Activated CD8-positive, alpha-beta memory T cell treated with anti-CD3 and anti-CD28 coated beads, Interleukin-2, amount 10 ng/mL, durations not matched to agents 7 days and 5 days (primary cell): ENCODE measurements at regions not wholly inside any gene's neighbourhood (a gene's known extent, or its start where the extent isn't known, plus 50 kb on each side); places are given as distances from the start of the nearest gene placed in this dataset.
"Not testable (repeated sequence)": the region's sequence is repeated elsewhere in the genome, so short reads cannot be mapped to it uniquely, and the experiment has no call there.

ENCODE experiments used
- ATAC-seq: fragments of 150-1000 bp; cut with Tn5 transposase; one replicate; pipeline ENCODE4 v1.10.0; 2021; ENCODE audit warnings: moderate library complexity
- CTCF ChIA-PET: fragments of 350-600 bp; sonication (Branson Sonifier 250); formaldehyde crosslinking; loops from one replicate; lab custom pipeline; 2021; ENCODE audit warnings: antibody characterized with exemption; lab: Charles Lee
- DNase-seq: peaks from one replicate; pipeline ENCODE4 v3.0.0-alpha.2; 2020
- H3K27ac Mint-ChIP-seq: one replicate; pipeline ENCODE4 v1.8.0; 2021; ENCODE audit warnings: mild to moderate bottlenecking, mixed read lengths
- H3K27me3 Mint-ChIP-seq: one replicate; pipeline ENCODE4 v1.8.0; 2021; ENCODE audit warnings: mixed read lengths
- H3K36me3 Mint-ChIP-seq: one replicate; pipeline ENCODE4 v1.8.0; 2021; ENCODE audit warnings: mild to moderate bottlenecking, mixed read lengths
- H3K4me1 Mint-ChIP-seq: one replicate; pipeline ENCODE4 v1.8.0; 2021; ENCODE audit warnings: mixed read lengths
- H3K4me3 Mint-ChIP-seq: one replicate; pipeline ENCODE4 v1.8.0; 2021; ENCODE audit warnings: mild to moderate bottlenecking, moderate library complexity, mixed read lengths
- H3K9me3 Mint-ChIP-seq: one replicate; pipeline ENCODE4 v1.8.0; 2022; ENCODE audit warnings: low read depth, mixed read lengths

DNA sequence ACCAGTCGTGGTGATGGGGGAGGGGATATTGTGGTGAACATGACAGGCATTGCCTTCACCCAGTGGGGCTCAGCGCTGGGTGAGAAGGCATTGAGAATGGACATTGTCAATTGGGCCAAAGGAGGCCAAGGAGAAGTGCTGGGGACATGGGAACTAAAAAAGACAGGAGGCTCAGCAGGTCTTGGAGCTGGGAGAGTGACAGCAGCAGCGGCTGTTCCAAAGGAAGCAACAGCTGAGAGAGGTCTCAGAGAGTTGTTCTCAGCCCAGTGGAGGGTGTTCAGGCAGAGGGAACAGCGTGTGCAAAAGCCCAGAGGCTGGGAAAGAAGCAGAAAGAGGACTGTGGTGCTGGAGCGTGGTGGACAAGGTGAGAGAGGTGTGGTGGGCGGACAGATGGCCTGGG lies 56.6 kb upstream of the ASNS start:
- H3K27ac Mint-ChIP-seq, H3K27me3 Mint-ChIP-seq, H3K4me3 Mint-ChIP-seq, DNase-seq, H3K4me1 Mint-ChIP-seq, CTCF ChIA-PET, H3K36me3 Mint-ChIP-seq, ATAC-seq, H3K9me3 Mint-ChIP-seq: not testable (repeated sequence)

DNA sequence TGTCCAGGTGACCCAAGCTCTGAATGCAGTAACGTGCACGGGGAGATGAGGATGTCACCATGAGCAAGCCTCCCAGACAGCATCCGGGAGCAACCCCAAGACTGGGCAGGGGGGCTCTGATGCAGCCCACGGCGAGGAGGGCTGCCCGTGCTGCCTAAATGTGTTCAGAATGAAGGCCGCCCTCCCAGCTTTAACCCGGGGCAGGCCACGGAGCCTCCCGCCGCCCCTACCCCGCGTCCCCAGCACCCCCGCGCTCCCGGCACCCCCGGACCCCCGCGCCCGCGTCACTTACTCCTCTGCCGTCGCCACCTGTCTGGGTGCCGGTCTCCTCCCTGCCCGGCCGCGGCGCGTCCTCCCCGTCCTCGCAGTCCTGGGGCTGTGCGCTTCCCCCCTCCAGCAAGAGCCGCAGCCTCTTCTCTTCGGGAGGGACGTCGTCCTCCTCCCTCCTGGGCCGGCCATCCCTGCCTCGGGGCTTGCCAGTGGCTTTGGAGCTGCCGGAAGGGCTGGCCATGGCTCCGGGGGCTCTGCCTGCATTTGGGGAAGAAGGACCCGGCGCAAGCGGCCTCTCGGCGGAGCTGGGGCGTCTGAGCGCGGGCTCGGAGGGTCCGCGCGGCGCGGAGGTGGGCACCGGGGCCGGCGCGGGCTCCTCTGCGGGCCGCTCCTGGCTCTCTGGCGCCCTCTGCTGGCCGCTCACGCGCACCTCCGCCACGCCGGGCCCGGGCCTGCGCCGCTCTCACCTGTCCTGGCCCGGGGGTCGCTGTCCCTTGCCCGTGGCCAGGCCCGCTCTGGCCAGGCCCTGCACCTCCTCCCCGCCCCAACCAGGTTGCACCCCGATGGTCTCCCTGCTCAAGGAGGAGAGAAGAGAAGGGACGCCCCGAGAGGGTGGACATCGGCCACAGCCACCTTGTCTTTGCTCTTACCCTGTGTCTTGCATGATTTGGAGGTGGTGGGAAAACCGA lies 55.9 kb upstream of the ASNS start:
- H3K27me3 Mint-ChIP-seq, H3K9me3 Mint-ChIP-seq, H3K4me1 Mint-ChIP-seq, H3K36me3 Mint-ChIP-seq, H3K27ac Mint-ChIP-seq: not testable (repeated sequence)
- peak overlapping the region; percentile 32 for H3K4me3 Mint-ChIP-seq
- DNase-seq (peak; percentile 65), ATAC-seq (peak; percentile 85)
- CTCF ChIA-PET, result interaction anchor here (0.9 to 1.0 kb wide), 2 partner anchors 43 to 55 kb away, joined by 3 to 6 read pairs; partner anchors contain the start of gene ASNS
